Smooth muscle cell (in vitro differentiated cells): ENCODE measurements at regions not wholly inside any gene's neighbourhood (a gene's known extent, or its start where the extent isn't known, plus 50 kb on each side); places are given as distances from the start of the nearest gene placed in this dataset.

ENCODE experiments used
- DNase-seq: peaks from one replicate; lab custom pipeline; 2025; ENCODE audit not compliant: unreplicated experiment; lab: John Stamatoyannopoulos, UW
- H2AFZ ChIP-seq: fragments of 200-600 bp; sonication (generic); 2 replicates; pipeline ENCODE4 v1.6.0; 2016; ENCODE audit warnings: antibody characterized with exemption, low read depth, mild to moderate bottlenecking
- H3F3A ChIP-seq: fragments of 200-600 bp; sonication (generic); 2 replicates; pipeline ENCODE4 v1.6.0; 2017; ENCODE audit warnings: antibody characterized with exemption, low read depth
- H3K27ac ChIP-seq: fragments of 200-600 bp; sonication (generic); 2 replicates; pipeline ENCODE4 v1.5.1; 2016; ENCODE audit warnings: low read depth, mild to moderate bottlenecking
- H3K27me3 ChIP-seq: fragments of 200-600 bp; sonication (generic); 2 replicates; pipeline ENCODE4 v1.6.1; 2016; ENCODE audit warnings: low read depth, mild to moderate bottlenecking
- H3K36me3 ChIP-seq: fragments of 200-600 bp; sonication (generic); 2 replicates; pipeline ENCODE4 v1.5.1; 2016; ENCODE audit warnings: low read depth
- H3K4me1 ChIP-seq: fragments of 200-600 bp; sonication (generic); 2 replicates; pipeline ENCODE4 v1.5.1; 2016; ENCODE audit warnings: low read depth
- H3K4me2 ChIP-seq: fragments of 200-600 bp; sonication (generic); 2 replicates; pipeline ENCODE4 v1.6.0; 2016; ENCODE audit warnings: mild to moderate bottlenecking
- H3K4me3 ChIP-seq: fragments of 200-600 bp; sonication (generic); 2 replicates; pipeline ENCODE4 v1.5.1; 2016; ENCODE audit warnings: mild to moderate bottlenecking
- H3K79me2 ChIP-seq: fragments of 200-600 bp; sonication (generic); 2 replicates; pipeline ENCODE4 v1.6.0; 2016; ENCODE audit warnings: low read depth, mild to moderate bottlenecking
- H3K9ac ChIP-seq: fragments of 200-600 bp; sonication (generic); 2 replicates; pipeline ENCODE4 v1.6.0; 2016; ENCODE audit warnings: low read depth
- H3K9me3 ChIP-seq: fragments of 200-600 bp; sonication (generic); replicated peaks from 2 replicates; pipeline ENCODE4 v1.5.1; 2016; ENCODE audit warnings: low read depth
- H4K20me1 ChIP-seq: fragments of 200-600 bp; sonication (generic); 2 replicates; pipeline ENCODE4 v1.6.0; 2016; ENCODE audit warnings: low read depth
- WGBS: methylation state at CpG from one replicate; pipeline ENCODE4 v1.1.7; 2016; ENCODE audit warnings: low lambda C conversion rate; 5-methylcytosine and 5-hydroxymethylcytosine counted together
- TF ChIP-seq, protein P1 (sequence below): fragments of 200-600 bp; sonication (generic); IDR thresholded peaks from 2 replicates; pipeline ENCODE4 v1.5.1; 2017; ENCODE audit warnings: borderline replicate concordance, mild to moderate bottlenecking, antibody characterized with exemption; ENCODE audit not compliant: insufficient read depth, poor library complexity, severe bottlenecking

- no peak overlapping the region for H3K4me3 ChIP-seq
- DNase-seq, result no peak
- no peaks in the 10 kb centered on the region for H3K79me2 ChIP-seq
- H4K20me1 ChIP-seq, result no peaks in the 10 kb centered on the region
- no peaks in the 10 kb centered on the region for H3F3A ChIP-seq
- H3K9ac ChIP-seq, result no peak overlapping the region
- H3K27me3 ChIP-seq, result no peaks in the 10 kb centered on the region
- no peak overlapping the region for H2AFZ ChIP-seq
- H3K9me3 ChIP-seq, result no peaks in the 10 kb centered on the region
- TF ChIP-seq, protein P1, sequence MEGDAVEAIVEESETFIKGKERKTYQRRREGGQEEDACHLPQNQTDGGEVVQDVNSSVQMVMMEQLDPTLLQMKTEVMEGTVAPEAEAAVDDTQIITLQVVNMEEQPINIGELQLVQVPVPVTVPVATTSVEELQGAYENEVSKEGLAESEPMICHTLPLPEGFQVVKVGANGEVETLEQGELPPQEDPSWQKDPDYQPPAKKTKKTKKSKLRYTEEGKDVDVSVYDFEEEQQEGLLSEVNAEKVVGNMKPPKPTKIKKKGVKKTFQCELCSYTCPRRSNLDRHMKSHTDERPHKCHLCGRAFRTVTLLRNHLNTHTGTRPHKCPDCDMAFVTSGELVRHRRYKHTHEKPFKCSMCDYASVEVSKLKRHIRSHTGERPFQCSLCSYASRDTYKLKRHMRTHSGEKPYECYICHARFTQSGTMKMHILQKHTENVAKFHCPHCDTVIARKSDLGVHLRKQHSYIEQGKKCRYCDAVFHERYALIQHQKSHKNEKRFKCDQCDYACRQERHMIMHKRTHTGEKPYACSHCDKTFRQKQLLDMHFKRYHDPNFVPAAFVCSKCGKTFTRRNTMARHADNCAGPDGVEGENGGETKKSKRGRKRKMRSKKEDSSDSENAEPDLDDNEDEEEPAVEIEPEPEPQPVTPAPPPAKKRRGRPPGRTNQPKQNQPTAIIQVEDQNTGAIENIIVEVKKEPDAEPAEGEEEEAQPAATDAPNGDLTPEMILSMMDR, result no peak
- 79% methylated on average over 3 of the region's 3 CpGs for WGBS
- H3K4me1 ChIP-seq, result no peaks in the 10 kb centered on the region
- H3K4me2 ChIP-seq, result no peak overlapping the region
- no peaks in the 10 kb centered on the region for H3K36me3 ChIP-seq
- no peak overlapping the region for H3K27ac ChIP-seq
Measured at GRCh38 chr6:80976336-80976735, 776.1 kb downstream of the TENT5A start.

- H3K27me3 ChIP-seq, result no peaks in the 10 kb centered on the region
- TF ChIP-seq, protein P1, result no peak
- H3K36me3 ChIP-seq, result no peaks in the 10 kb centered on the region
- H3K4me1 ChIP-seq, result no peaks in the 10 kb centered on the region
- H4K20me1 ChIP-seq, result no peaks in the 10 kb centered on the region
- no peaks in the 10 kb centered on the region for H3K79me2 ChIP-seq
- H3F3A ChIP-seq, result no peaks in the 10 kb centered on the region
- DNase-seq, result no peak
- H3K9ac ChIP-seq, result no peak overlapping the region
- 84% methylated on average over 2 of the region's 2 CpGs for WGBS
- H2AFZ ChIP-seq, result no peak overlapping the region
- H3K9me3 ChIP-seq, result no peaks in the 10 kb centered on the region
- no peak overlapping the region for H3K4me3 ChIP-seq
- no peak overlapping the region for H3K27ac ChIP-seq
- H3K4me2 ChIP-seq, result no peak overlapping the region
Measured at GRCh38 chr6:80974579-80974978, 777.9 kb downstream of the TENT5A start.

- Histone ChIP-seq H3K4me3 (no peak overlapping the region), H3K9ac (no peak overlapping the region), H3K27ac (peak overlapping the region; percentile 36), H3K9me3 (no peaks in the 10 kb centered on the region), H3K4me1 (peaks cover 7% of the 10 kb centered on the region), H3K79me2 (no peaks in the 10 kb centered on the region), H3K4me2 (no peak overlapping the region), H2AFZ (no peak overlapping the region), H3K27me3 (no peaks in the 10 kb centered on the region), H3F3A (no peaks in the 10 kb centered on the region), H3K36me3 (no peaks in the 10 kb centered on the region), H4K20me1 (no peaks in the 10 kb centered on the region)
- DNase-seq, result no peak
- TF ChIP-seq, protein P1, result no peak
Measured at GRCh38 chr6:80969439-80969838, 783.0 kb downstream of the TENT5A start.

GRCh38 chr6:80967609-80968008, 784.9 kb downstream of the TENT5A start:
- H4K20me1 ChIP-seq, result no peaks in the 10 kb centered on the region
- no peaks in the 10 kb centered on the region for H3K36me3 ChIP-seq
- no peaks in the 10 kb centered on the region for H3K9me3 ChIP-seq
- no peak overlapping the region for H3K9ac ChIP-seq
- peaks cover 7% of the 10 kb centered on the region for H3K4me1 ChIP-seq
- H3K79me2 ChIP-seq, result no peaks in the 10 kb centered on the region
- no peak overlapping the region for H3K27ac ChIP-seq
- no peaks in the 10 kb centered on the region for H3K27me3 ChIP-seq
- TF ChIP-seq, protein P1, result no peak
- no peak overlapping the region for H3K4me2 ChIP-seq
- no peak overlapping the region for H2AFZ ChIP-seq
- WGBS, result no CpG with 5 or more reads among the region's 1 CpG
- DNase-seq, result no peak
- H3K4me3 ChIP-seq, result no peak overlapping the region
- H3F3A ChIP-seq, result no peaks in the 10 kb centered on the region
